ENCODE measurements at regions not wholly inside any gene's neighbourhood (a gene's known extent, or its start where the extent isn't known, plus 50 kb on each side); places are given as distances from the start of the nearest gene placed in this dataset.

DNA sequence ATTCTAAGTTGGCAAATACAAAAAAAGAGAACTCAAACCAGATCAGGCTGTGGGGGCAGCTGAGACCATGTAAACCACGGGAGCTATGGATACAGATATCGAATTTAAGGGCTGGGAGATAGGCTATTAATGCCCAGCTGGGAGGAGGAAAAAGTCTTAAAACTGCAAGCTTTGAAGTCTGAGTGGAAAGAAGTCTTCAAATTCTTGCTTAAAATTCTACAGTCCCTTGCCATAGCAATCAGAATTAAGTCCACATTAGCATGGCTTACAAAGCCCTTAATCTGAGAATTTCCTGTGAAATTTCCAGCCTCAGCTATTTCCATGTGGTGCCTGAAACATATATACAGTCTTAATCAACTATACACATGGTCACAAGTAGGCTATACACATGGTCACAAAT, 465.0 kb upstream of the HSF2 start:
- POLR2A ChIA-PET: no interaction called here
- intact Hi-C loops (cut with micrococcal nuclease) (no loop called here), in situ Hi-C loops (cut with MboI) (no loop called here)
- H3K27ac ChIP-seq (ENCODE audit: extremely low read depth, low read depth, low read length): no peak overlapping the region
- H3K4me2 ChIP-seq (ENCODE audit: insufficient read depth, low read length): no peak overlapping the region
- H3K27me3 ChIP-seq (ENCODE audit: control insufficient read depth in 2 of 2, insufficient read depth in 2 of 2, low read length in 2 of 2): no peaks in the 10 kb centered on the region
- FAIRE-seq: no peak
- H3K4me3 ChIP-seq: no peak overlapping the region
- no peak for DNase-seq (ENCODE audit: extremely low read depth in 1 of 4, low spot score in 3 of 4)
- no peaks in the 10 kb centered on the region for H3K9me1 ChIP-seq (ENCODE audit: control insufficient read depth, insufficient read depth, low read length)
- no peaks in the 10 kb centered on the region for H4K20me1 ChIP-seq (replicated peaks; ENCODE audit: control insufficient read depth, insufficient read depth, low read length)
- ATAC-seq: no peak
- WGBS (ENCODE audit: insufficient coverage, low coverage, missing lambda C conversion rate): 0% methylated on average over 2 of the region's 2 CpGs
- H3K9me3 ChIP-seq (replicated peaks; ENCODE audit: control insufficient read depth, insufficient read depth, low read depth, low read length): no peaks in the 10 kb centered on the region; the same call in 1 of the 2 replicates
- H3K4me1 ChIP-seq (replicated peaks in 1 of 2; ENCODE audit: control insufficient read depth in 2 of 2, insufficient read depth in 2 of 2, low read length in 2 of 2): no peaks in the 10 kb centered on the region
- H3K36me3 ChIP-seq (ENCODE audit: control insufficient read depth, insufficient read depth, low read length): no peaks in the 10 kb centered on the region
- H3K9ac ChIP-seq (ENCODE audit: insufficient read depth in 1 of 2, low read depth in 2 of 2, low read length in 2 of 2): no peak overlapping the region
- H3K79me2 ChIP-seq (ENCODE audit: control insufficient read depth, insufficient read depth, low read length): no peaks in the 10 kb centered on the region
- BruUV-seq (replicated peaks): no TSS peak
- CTCF ChIA-PET (ENCODE audit: low intra/inter-chr PET ratio): no interaction called here
- H2AFZ ChIP-seq (ENCODE audit: low read depth, low read length): no peak overlapping the region
- TF ChIP-seq NR2F6 (CRISPR knock-in tag; IDR thresholded peaks at IDR 0.05) (no peak), POLR2H (tag; IDR thresholded peaks at IDR 0.05; ENCODE audit: low read depth) (no peak), POLR2AphosphoS5 (IDR thresholded peaks at IDR 0.05; ENCODE audit: control insufficient read depth, insufficient read depth, low read depth, low read length) (no peak), KAT8 (IDR thresholded peaks at IDR 0.05; ENCODE audit: low read depth) (no peak), CEBPG (CRISPR knock-in tag; IDR thresholded peaks at IDR 0.05) (no peak), CEBPG (tag; conservative IDR thresholded peaks at IDR 0.05 in 1 of 2, IDR thresholded peaks at IDR 0.05 in 1 of 2) (no peak), RBM14 (IDR thresholded peaks at IDR 0.05; ENCODE audit: borderline replicate concordance, insufficient read depth, low read depth, low read length) (no peak), GTF2A2 (tag; IDR thresholded peaks at IDR 0.05) (no peak), ILF3 (IDR thresholded peaks at IDR 0.05; ENCODE audit: borderline replicate concordance) (no peak), MIER1 (IDR thresholded peaks at IDR 0.05; ENCODE audit: low read depth) (no peak), DIDO1 (tag; IDR thresholded peaks at IDR 0.05; ENCODE audit: low read depth) (no peak)
- TF ChIP-seq, protein P1, sequence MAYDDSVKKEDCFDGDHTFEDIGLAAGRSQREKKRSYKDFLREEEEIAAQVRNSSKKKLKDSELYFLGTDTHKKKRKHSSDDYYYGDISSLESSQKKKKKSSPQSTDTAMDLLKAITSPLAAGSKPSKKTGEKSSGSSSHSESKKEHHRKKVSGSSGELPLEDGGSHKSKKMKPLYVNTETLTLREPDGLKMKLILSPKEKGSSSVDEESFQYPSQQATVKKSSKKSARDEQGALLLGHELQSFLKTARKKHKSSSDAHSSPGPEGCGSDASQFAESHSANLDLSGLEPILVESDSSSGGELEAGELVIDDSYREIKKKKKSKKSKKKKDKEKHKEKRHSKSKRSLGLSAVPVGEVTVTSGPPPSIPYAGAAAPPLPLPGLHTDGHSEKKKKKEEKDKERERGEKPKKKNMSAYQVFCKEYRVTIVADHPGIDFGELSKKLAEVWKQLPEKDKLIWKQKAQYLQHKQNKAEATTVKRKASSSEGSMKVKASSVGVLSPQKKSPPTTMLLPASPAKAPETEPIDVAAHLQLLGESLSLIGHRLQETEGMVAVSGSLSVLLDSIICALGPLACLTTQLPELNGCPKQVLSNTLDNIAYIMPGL (CRISPR knock-in tag; IDR thresholded peaks at IDR 0.05): no peak
- TF ChIP-seq, protein P2, sequence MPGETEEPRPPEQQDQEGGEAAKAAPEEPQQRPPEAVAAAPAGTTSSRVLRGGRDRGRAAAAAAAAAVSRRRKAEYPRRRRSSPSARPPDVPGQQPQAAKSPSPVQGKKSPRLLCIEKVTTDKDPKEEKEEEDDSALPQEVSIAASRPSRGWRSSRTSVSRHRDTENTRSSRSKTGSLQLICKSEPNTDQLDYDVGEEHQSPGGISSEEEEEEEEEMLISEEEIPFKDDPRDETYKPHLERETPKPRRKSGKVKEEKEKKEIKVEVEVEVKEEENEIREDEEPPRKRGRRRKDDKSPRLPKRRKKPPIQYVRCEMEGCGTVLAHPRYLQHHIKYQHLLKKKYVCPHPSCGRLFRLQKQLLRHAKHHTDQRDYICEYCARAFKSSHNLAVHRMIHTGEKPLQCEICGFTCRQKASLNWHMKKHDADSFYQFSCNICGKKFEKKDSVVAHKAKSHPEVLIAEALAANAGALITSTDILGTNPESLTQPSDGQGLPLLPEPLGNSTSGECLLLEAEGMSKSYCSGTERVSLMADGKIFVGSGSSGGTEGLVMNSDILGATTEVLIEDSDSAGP (CRISPR knock-in tag; IDR thresholded peaks at IDR 0.05): no peak
- TF ChIP-seq, protein P3, sequence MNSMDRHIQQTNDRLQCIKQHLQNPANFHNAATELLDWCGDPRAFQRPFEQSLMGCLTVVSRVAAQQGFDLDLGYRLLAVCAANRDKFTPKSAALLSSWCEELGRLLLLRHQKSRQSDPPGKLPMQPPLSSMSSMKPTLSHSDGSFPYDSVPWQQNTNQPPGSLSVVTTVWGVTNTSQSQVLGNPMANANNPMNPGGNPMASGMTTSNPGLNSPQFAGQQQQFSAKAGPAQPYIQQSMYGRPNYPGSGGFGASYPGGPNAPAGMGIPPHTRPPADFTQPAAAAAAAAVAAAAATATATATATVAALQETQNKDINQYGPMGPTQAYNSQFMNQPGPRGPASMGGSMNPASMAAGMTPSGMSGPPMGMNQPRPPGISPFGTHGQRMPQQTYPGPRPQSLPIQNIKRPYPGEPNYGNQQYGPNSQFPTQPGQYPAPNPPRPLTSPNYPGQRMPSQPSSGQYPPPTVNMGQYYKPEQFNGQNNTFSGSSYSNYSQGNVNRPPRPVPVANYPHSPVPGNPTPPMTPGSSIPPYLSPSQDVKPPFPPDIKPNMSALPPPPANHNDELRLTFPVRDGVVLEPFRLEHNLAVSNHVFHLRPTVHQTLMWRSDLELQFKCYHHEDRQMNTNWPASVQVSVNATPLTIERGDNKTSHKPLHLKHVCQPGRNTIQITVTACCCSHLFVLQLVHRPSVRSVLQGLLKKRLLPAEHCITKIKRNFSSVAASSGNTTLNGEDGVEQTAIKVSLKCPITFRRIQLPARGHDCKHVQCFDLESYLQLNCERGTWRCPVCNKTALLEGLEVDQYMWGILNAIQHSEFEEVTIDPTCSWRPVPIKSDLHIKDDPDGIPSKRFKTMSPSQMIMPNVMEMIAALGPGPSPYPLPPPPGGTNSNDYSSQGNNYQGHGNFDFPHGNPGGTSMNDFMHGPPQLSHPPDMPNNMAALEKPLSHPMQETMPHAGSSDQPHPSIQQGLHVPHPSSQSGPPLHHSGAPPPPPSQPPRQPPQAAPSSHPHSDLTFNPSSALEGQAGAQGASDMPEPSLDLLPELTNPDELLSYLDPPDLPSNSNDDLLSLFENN (IDR thresholded peaks at IDR 0.05; ENCODE audit: low read depth in 2 of 2, low read length in 2 of 2): no peak

Data from K562 (cell line).